ENCODE measurements at regions not wholly inside any gene's neighbourhood (a gene's known extent, or its start where the extent isn't known, plus 50 kb on each side); places are given as distances from the start of the nearest gene placed in this dataset.

GRCh38 chr3:59116233-59116537, 66.4 kb upstream of the CFAP20DC start:
- H3K4me2 ChIP-seq (ENCODE audit: control insufficient read depth, insufficient read depth): peak overlapping the region; percentile 45
- intact Hi-C loops (cut with micrococcal nuclease; ENCODE audit: unreplicated experiment) (no loop called here), in situ Hi-C loops (cut with MboI) (no loop called here)
- WGBS (ENCODE audit: insufficient coverage, insufficient replicate concordance, low lambda C conversion rate, missing lambda C conversion rate): 0% methylated on average over 2 of the region's 2 CpGs
- H3K36me3 ChIP-seq (ENCODE audit: control insufficient read depth in 2 of 2, insufficient read depth in 2 of 2, low read length in 1 of 2): no peaks in the 10 kb centered on the region
- peak overlapping the region; percentile 54 for H3K4me3 ChIP-seq
- peak overlapping the region; percentile 74 for H2AFZ ChIP-seq (ENCODE audit: control insufficient read depth, low read depth, low read length)
- H3K4me1 ChIP-seq (ENCODE audit: control insufficient read depth, insufficient read depth, low read length): no peaks in the 10 kb centered on the region
- SMC1A ChIA-PET (ENCODE audit: uncharacterized antibody, unreplicated experiment): interaction anchor here (1.3 kb wide), 1 partner anchor 25 kb away, joined by 3 read pairs; no protein-coding TSS in a partner anchor
- no peaks in the 10 kb centered on the region for H4K20me1 ChIP-seq (ENCODE audit: control insufficient read depth, insufficient read depth)
- POLR2A ChIA-PET: interaction anchor here (1.0 kb wide), 1 partner anchor 8 kb away, joined by 3 read pairs; no protein-coding TSS in a partner anchor
- CTCF ChIA-PET: no interaction called here
- no peaks in the 10 kb centered on the region for H3K27me3 ChIP-seq (replicated peaks in 1 of 2; ENCODE audit: control insufficient read depth in 2 of 2, insufficient read depth in 2 of 2, low read length in 1 of 2)
- RAD21 ChIA-PET (ENCODE audit: unreplicated experiment): interaction anchor here (0.6 kb wide), 1 partner anchor 12 kb away, joined by 3 read pairs; no protein-coding TSS in a partner anchor
- no peaks in the 10 kb centered on the region for H3K9me3 ChIP-seq (replicated peaks; ENCODE audit: control insufficient read depth, insufficient read depth, low read length)
- BruUV-seq (replicated peaks): no TSS peak
- no peak for FAIRE-seq
- no peak for DNase-seq (ENCODE audit: low read depth, low spot score)
- no peaks in the 10 kb centered on the region for H3K79me2 ChIP-seq (ENCODE audit: control insufficient read depth, insufficient read depth, low read length)
- no peak overlapping the region for H3K27ac ChIP-seq (ENCODE audit: control insufficient read depth, insufficient read depth)
- ATAC-seq: peak; percentile 82
- H3K9ac ChIP-seq (ENCODE audit: control insufficient read depth, insufficient read depth, low read length): no peak overlapping the region
- TF ChIP-seq RELB (IDR thresholded peaks at IDR 0.05; ENCODE audit: low read depth): no peak
- TF ChIP-seq CTCF (IDR thresholded peaks at IDR 0.05 in 2 of 3, conservative IDR thresholded peaks at IDR 0.05 in 1 of 3; ENCODE audit: control insufficient read depth in 2 of 3, extremely low read depth in 1 of 3, insufficient read depth in 1 of 3, low read depth in 3 of 3, low read length in 3 of 3): no peak
- no peak for TF ChIP-seq BCL11A (IDR thresholded peaks at IDR 0.05; ENCODE audit: low read depth, low read length)
- TF ChIP-seq BCL3 (IDR thresholded peaks at IDR 0.05; ENCODE audit: borderline replicate concordance, insufficient read depth, low read depth, low read length, poor library complexity, severe bottlenecking): no peak
- no peak for TF ChIP-seq MTA2 (IDR thresholded peaks at IDR 0.05; ENCODE audit: low read depth)
- TF ChIP-seq RCOR1 (conservative IDR thresholded peaks at IDR 0.05; ENCODE audit: low read depth, low read length): no peak
- TF ChIP-seq HCFC1 (IDR thresholded peaks at IDR 0.05; ENCODE audit: low read length): no peak
- TF ChIP-seq ATF7 (IDR thresholded peaks at IDR 0.05; ENCODE audit: low read depth): no peak
- no peak for TF ChIP-seq GATAD2B (conservative IDR thresholded peaks at IDR 0.05; ENCODE audit: low read depth)
- TF ChIP-seq, protein P1, sequence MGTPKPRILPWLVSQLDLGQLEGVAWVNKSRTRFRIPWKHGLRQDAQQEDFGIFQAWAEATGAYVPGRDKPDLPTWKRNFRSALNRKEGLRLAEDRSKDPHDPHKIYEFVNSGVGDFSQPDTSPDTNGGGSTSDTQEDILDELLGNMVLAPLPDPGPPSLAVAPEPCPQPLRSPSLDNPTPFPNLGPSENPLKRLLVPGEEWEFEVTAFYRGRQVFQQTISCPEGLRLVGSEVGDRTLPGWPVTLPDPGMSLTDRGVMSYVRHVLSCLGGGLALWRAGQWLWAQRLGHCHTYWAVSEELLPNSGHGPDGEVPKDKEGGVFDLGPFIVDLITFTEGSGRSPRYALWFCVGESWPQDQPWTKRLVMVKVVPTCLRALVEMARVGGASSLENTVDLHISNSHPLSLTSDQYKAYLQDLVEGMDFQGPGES (IDR thresholded peaks at IDR 0.05): no peak
- TF ChIP-seq ZSCAN29 (IDR thresholded peaks at IDR 0.05): no peak
- no peak for TF ChIP-seq CREM (IDR thresholded peaks at IDR 0.05; ENCODE audit: low read depth)
- no peak for TF ChIP-seq CBFB (IDR thresholded peaks at IDR 0.05; ENCODE audit: low read depth)
- no peak for TF ChIP-seq ZZZ3 (IDR thresholded peaks at IDR 0.05; ENCODE audit: control insufficient read depth, insufficient read length, low read depth)
- no peak for TF ChIP-seq CEBPB (IDR thresholded peaks at IDR 0.05; ENCODE audit: borderline replicate concordance in 1 of 2, low read depth in 2 of 2, low read length in 2 of 2)
- no peak for TF ChIP-seq ETV6 (conservative IDR thresholded peaks at IDR 0.05 in 1 of 2, IDR thresholded peaks at IDR 0.05 in 1 of 2; ENCODE audit: borderline replicate concordance in 1 of 2, low read depth in 1 of 2)
- TF ChIP-seq SMC3 (IDR thresholded peaks at IDR 0.05; ENCODE audit: borderline replicate concordance, low read length): no peak
- TF ChIP-seq NFXL1 (IDR thresholded peaks at IDR 0.05; ENCODE audit: borderline replicate concordance): no peak
- no peak for TF ChIP-seq EED (IDR thresholded peaks at IDR 0.05; ENCODE audit: low read depth)
